H1 (cell line): ENCODE measurements at regions not wholly inside any gene's neighbourhood (a gene's known extent, or its start where the extent isn't known, plus 50 kb on each side); places are given as distances from the start of the nearest gene placed in this dataset.

Experiments used
- CTCF ChIA-PET: fragments of 300-600 bp; sonication (Branson Sonifier 250); formaldehyde crosslinking; loops from one replicate; lab custom pipeline; 2021; ENCODE audit not compliant: partially characterized antibody; lab: Charles Lee
- POLR2A ChIA-PET: fragments of 300-600 bp; sonication (Branson Sonifier 250); formaldehyde crosslinking; loops from one replicate; lab custom pipeline; 2021; ENCODE audit warnings: inconsistent platforms; ENCODE audit not compliant: partially characterized antibody; lab: Charles Lee
- DNase-seq, 2 experiments: peaks; one replicate each; pipeline versions ENCODE4 v3.0.0 to v3.0.0-alpha.2; 2010 to 2022; ENCODE audit warnings: low spot score in 2 of 2, low read depth in 1 of 2, mixed read lengths in 1 of 2
- FAIRE-seq: peaks from 2 replicates; lab custom pipeline; 2011; peaks lifted over from hg19 to GRCh38; lab: Jason Lieb, UNC
- H2AFZ ChIP-seq: 2 replicates; pipeline ENCODE4 v1.8.1; 2012; ENCODE audit warnings: low read length, inconsistent platforms
- H2AK5ac ChIP-seq: 2 replicates; pipeline ENCODE4 v1.6.1; 2013; ENCODE audit warnings: low read depth, low read length
- H2BK120ac ChIP-seq: replicated peaks from 2 replicates; pipeline ENCODE3; 2013; ENCODE audit warnings: low read depth, low read length, inconsistent platforms
- H2BK12ac ChIP-seq: 2 replicates; pipeline ENCODE4 v1.6.1; 2013; ENCODE audit warnings: low read depth, low read length
- H2BK15ac ChIP-seq: 2 replicates; pipeline ENCODE4 v1.6.1; 2013; ENCODE audit warnings: low read length
- H2BK20ac ChIP-seq: 2 replicates; pipeline ENCODE4 v1.6.1; 2013; ENCODE audit warnings: low read length
- H2BK5ac ChIP-seq: 2 replicates; pipeline ENCODE4 v1.6.1; 2013; ENCODE audit warnings: low read depth, low read length
- H3K14ac ChIP-seq: 2 replicates; pipeline ENCODE4 v1.6.1; 2013; ENCODE audit warnings: inconsistent platforms; ENCODE audit not compliant: insufficient read length
- H3K18ac ChIP-seq: 2 replicates; pipeline ENCODE4 v1.6.1; 2013; ENCODE audit warnings: low read length; ENCODE audit errors: extremely low read depth
- H3K23ac ChIP-seq: 2 replicates; pipeline ENCODE4 v1.6.1; 2013; ENCODE audit warnings: inconsistent platforms; ENCODE audit not compliant: insufficient read length
- H3K23me2 ChIP-seq: 2 replicates; pipeline ENCODE4 v1.6.1; 2013; ENCODE audit warnings: low read depth, low read length
- H3K27ac ChIP-seq: 2 replicates; pipeline ENCODE4 v1.6.1; 2011; ENCODE audit warnings: low read depth, low read length, inconsistent platforms
- H3K27me3 ChIP-seq, 4 experiments: replicated peaks in 1 of 4; 1 replicate in 1 of 4; 2 replicates in 3 of 4; pipeline versions ENCODE4 v1.6.1 to v1.8.1; 2011 to 2013; ENCODE audit warnings: low read length in 3 of 4, mild to moderate bottlenecking in 3 of 4, inconsistent platforms in 2 of 4, mixed read lengths in 2 of 4, moderate library complexity in 1 of 4; ENCODE audit not compliant: control insufficient read depth in 3 of 4, insufficient read depth in 3 of 4; ENCODE audit errors: extremely low read depth in 1 of 4
- H3K36me3 ChIP-seq, 4 experiments: 2 replicates each; pipeline versions ENCODE4 v1.6.1 to v1.8.1; 2011 to 2013; ENCODE audit warnings: mild to moderate bottlenecking in 4 of 4, low read length in 3 of 4, moderate library complexity in 2 of 4, control low read depth in 1 of 4, inconsistent platforms in 1 of 4; ENCODE audit not compliant: insufficient read depth in 4 of 4, control insufficient read depth in 2 of 4
- H3K4ac ChIP-seq: replicated peaks from 2 replicates; pipeline ENCODE3; 2013; ENCODE audit warnings: low read length, low read depth, mixed read lengths, inconsistent platforms; ENCODE audit not compliant: insufficient read length
- H3K4me1 ChIP-seq, 4 experiments: replicated peaks in 1 of 4; 1 replicate in 1 of 4; 2 replicates in 3 of 4; pipeline versions ENCODE4 v1.6.1 to v1.8.1; 2011 to 2013; ENCODE audit warnings: low read length in 3 of 4, inconsistent platforms in 2 of 4, mixed read lengths in 1 of 4; ENCODE audit not compliant: insufficient read depth in 4 of 4, control insufficient read depth in 3 of 4
- H3K4me2 ChIP-seq, 2 experiments: 2 replicates each; pipeline versions ENCODE4 v1.6.1 to v1.8.1; 2011 to 2013; ENCODE audit warnings: low read depth in 2 of 2, low read length in 2 of 2, control low read depth in 1 of 2, inconsistent platforms in 1 of 2, mild to moderate bottlenecking in 1 of 2; ENCODE audit not compliant: insufficient read depth in 1 of 2
- H3K4me3 ChIP-seq, 4 experiments: fragments of 200-600, 300-600 bp in 1 of 4; sonication (generic), shearing (Covaris generic), sonication (Bioruptor Twin) in 1 of 4; 2 replicates each; pipeline versions ENCODE4 v1.5.1 to v1.8.1; 2011 to 2016; ENCODE audit warnings: low read length in 4 of 4, low read depth in 3 of 4, control low read depth in 2 of 4, inconsistent platforms in 2 of 4, mild to moderate bottlenecking in 2 of 4, mixed read lengths in 1 of 4, moderate library complexity in 1 of 4; ENCODE audit not compliant: insufficient read depth in 2 of 4; ENCODE audit errors: extremely low read depth in 1 of 4
- H3K56ac ChIP-seq: replicated peaks from 2 replicates; pipeline ENCODE3; 2013; ENCODE audit warnings: low read depth, mild to moderate bottlenecking, mixed read lengths, low read length, inconsistent platforms; ENCODE audit not compliant: insufficient read length
- H3K79me1 ChIP-seq: 2 replicates; pipeline ENCODE4 v1.6.1; 2013; ENCODE audit warnings: low read depth, low read length, control low read depth
- H3K79me2 ChIP-seq, 2 experiments: 2 replicates each; pipeline versions ENCODE4 v1.6.1 to v1.8.1; 2012 to 2013; ENCODE audit warnings: low read length in 2 of 2, mild to moderate bottlenecking in 2 of 2, inconsistent platforms in 1 of 2; ENCODE audit not compliant: insufficient read depth in 2 of 2, control insufficient read depth in 1 of 2
- H3K9ac ChIP-seq, 4 experiments: replicated peaks in 1 of 4; 1 replicate in 1 of 4; 2 replicates in 3 of 4; pipeline versions ENCODE4 v1.6.1 to v1.8.1; 2011 to 2013; ENCODE audit warnings: low read depth in 3 of 4, low read length in 3 of 4, control low read depth in 2 of 4, mild to moderate bottlenecking in 2 of 4, moderate library complexity in 2 of 4, inconsistent platforms in 1 of 4; ENCODE audit errors: extremely low read depth in 1 of 4
- H3K9me3 ChIP-seq, 2 experiments: 2 replicates each; pipeline versions ENCODE4 v1.6.1 to v1.8.1; 2012 to 2013; ENCODE audit warnings: mild to moderate bottlenecking in 2 of 2, moderate library complexity in 2 of 2, control low read depth in 1 of 2, inconsistent platforms in 1 of 2, low read depth in 1 of 2, low read length in 1 of 2, mixed read lengths in 1 of 2; ENCODE audit not compliant: insufficient read depth in 2 of 2
- H4K20me1 ChIP-seq, 2 experiments: replicated peaks in 1 of 2; 2 replicates each; pipeline versions ENCODE3 to v1.8.1; 2011 to 2013; ENCODE audit warnings: inconsistent platforms in 2 of 2, low read length in 2 of 2, mild to moderate bottlenecking in 1 of 2; ENCODE audit not compliant: insufficient read depth in 2 of 2, control insufficient read depth in 1 of 2
- H4K5ac ChIP-seq: 2 replicates; pipeline ENCODE4 v1.6.1; 2013; ENCODE audit warnings: low read length, low read depth, mixed read lengths, inconsistent platforms; ENCODE audit not compliant: insufficient read length
- H4K8ac ChIP-seq: 2 replicates; pipeline ENCODE4 v1.8.0; 2013; ENCODE audit warnings: mild to moderate bottlenecking, moderate library complexity, low read length, inconsistent platforms; ENCODE audit not compliant: insufficient read depth; ENCODE audit errors: extremely low read depth
- H4K91ac ChIP-seq: replicated peaks from 2 replicates; pipeline ENCODE3; 2013; ENCODE audit warnings: low read length, mixed read lengths, inconsistent platforms; ENCODE audit not compliant: insufficient read length
- BRCA1 ChIP-seq: IDR thresholded peaks from 2 replicates; pipeline ENCODE4 v1.6.1; 2012; ENCODE audit warnings: low read depth, low read length, improper control_type of control experiment
- GTF2F1 ChIP-seq: IDR thresholded peaks from 2 replicates; pipeline ENCODE4 v1.6.1; 2012; ENCODE audit warnings: low read depth, low read length, improper control_type of control experiment, borderline replicate concordance
- TEAD4 ChIP-seq: IDR thresholded peaks from 2 replicates; pipeline ENCODE4 v1.6.1; 2012; ENCODE audit warnings: low read depth, low read length, inconsistent platforms, mixed read lengths
- WGBS, 2 experiments: shearing (Covaris generic) in 1 of 2; methylation state at CpG; one replicate each; pipeline versions ENCODE4 v1.1.6 to v1.1.7; 2013 to 2015; ENCODE audit warnings: low lambda C conversion rate in 2 of 2, mixed read lengths in 2 of 2, inconsistent platforms in 1 of 2, low coverage in 1 of 2, missing lambda C conversion rate in 1 of 2; ENCODE audit not compliant: insufficient replicate concordance in 2 of 2, insufficient coverage in 1 of 2, insufficient read length in 1 of 2; ENCODE audit errors: extremely low coverage in 1 of 2, missing lambda C conversion rate in 1 of 2; 5-methylcytosine and 5-hydroxymethylcytosine counted together

DNA sequence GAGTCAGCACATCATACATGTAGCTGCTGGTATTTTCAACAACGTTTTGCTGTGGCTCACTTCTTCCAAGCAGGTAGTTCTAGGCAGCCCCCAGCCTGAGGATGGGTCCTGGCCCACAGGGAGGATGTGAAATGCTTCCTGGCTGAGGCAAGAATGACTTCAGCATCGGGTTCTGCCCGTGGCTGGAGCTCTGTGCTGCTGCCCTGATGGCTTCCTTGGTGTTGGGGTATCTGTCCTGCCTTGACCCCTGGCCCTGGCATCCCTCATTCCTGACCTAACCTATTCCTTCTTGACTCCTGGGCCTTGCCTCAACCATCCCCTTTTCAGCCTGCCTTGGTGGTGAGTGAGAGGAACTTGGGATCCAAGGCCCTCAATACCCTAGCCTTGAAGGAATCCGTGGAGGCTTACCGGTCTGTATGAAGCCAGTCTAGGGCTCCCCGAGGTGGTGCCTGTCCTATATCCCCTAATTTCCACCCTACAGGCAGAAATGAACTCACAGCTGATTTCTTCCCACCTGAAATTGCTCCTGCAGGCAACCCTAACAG lies 300.6 kb downstream of the TLE3 start:
- Histone ChIP-seq H2BK15ac (no peak overlapping the region), H4K91ac (no peak overlapping the region), H2AK5ac (no peak overlapping the region), H3K9ac (no peak overlapping the region), H2BK12ac (no peak overlapping the region), H2BK5ac (no peak overlapping the region), H2BK120ac (no peak overlapping the region), H3K79me2 (no peaks in the 10 kb centered on the region), H3K9me3 (no peaks in the 10 kb centered on the region), H4K8ac (no peak overlapping the region), H3K14ac (no peak overlapping the region), H3K23ac (no peak overlapping the region), H3K56ac (no peak overlapping the region), H3K4me3 (no peak overlapping the region), H3K27me3 (no peaks in the 10 kb centered on the region), H3K18ac (no peak overlapping the region), H3K27ac (no peak overlapping the region), H4K20me1 (no peaks in the 10 kb centered on the region), H2AFZ (no peak overlapping the region), H3K4me2 (no peak overlapping the region), H3K36me3 (no peaks in the 10 kb centered on the region), H3K79me1 (no peaks in the 10 kb centered on the region), H2BK20ac (no peak overlapping the region), H3K4ac (no peak overlapping the region), H3K23me2 (no peaks in the 10 kb centered on the region; the same call in 1 of the 2 replicates), H3K4me1 (peaks cover 0 to 2% (median 0%) of the 10 kb centered on the region in 4 experiments; a peak in 1 of 7 replicates), H4K5ac (no peak overlapping the region)
- DNase-seq (no peak), FAIRE-seq (no peak)
- POLR2A ChIA-PET = no interaction called here
- CTCF ChIA-PET = interaction anchor here (1.6 kb wide), 1 partner anchor 35 kb away, joined by 4 read pairs; no protein-coding TSS in a partner anchor
- 74% methylated on average over 6 of the region's 6 CpGs; no CpG with 5 or more reads in 1 of the 2 experiments for WGBS, 2 experiments
- TF ChIP-seq GTF2F1 (no peak), TEAD4 (no peak), BRCA1 (no peak)
